Activated CD8-positive, alpha-beta T cell treated with anti-CD3 and anti-CD28 coated beads, Interleukin-2, amount 10 ng/mL, durations not matched to agents 7 days and 5 days (primary cell): ENCODE measurements at regions not wholly inside any gene's neighbourhood (a gene's known extent, or its start where the extent isn't known, plus 50 kb on each side); places are given as distances from the start of the nearest gene placed in this dataset.

ENCODE experiments used
- ATAC-seq: fragments of 150-1000 bp; cut with Tn5 transposase; one replicate; pipeline ENCODE4 v1.10.0; 2021; ENCODE audit warnings: moderate library complexity
- CTCF ChIA-PET: fragments of 350-600 bp; sonication (Branson Sonifier 250); formaldehyde crosslinking; loops from one replicate; lab custom pipeline; 2021; ENCODE audit warnings: antibody characterized with exemption; lab: Charles Lee
- POLR2A ChIA-PET: fragments of 350-600 bp; sonication (Branson Sonifier 250); formaldehyde crosslinking; loops from one replicate; lab custom pipeline; 2021; ENCODE audit warnings: antibody characterized with exemption; lab: Charles Lee
- DNase-seq: peaks from one replicate; pipeline ENCODE4 v3.0.0-alpha.2; 2020
- H3K27ac Mint-ChIP-seq: one replicate; pipeline ENCODE4 v1.8.0; 2021; ENCODE audit warnings: mild to moderate bottlenecking, mixed read lengths
- H3K27me3 Mint-ChIP-seq: one replicate; pipeline ENCODE4 v1.8.0; 2021; ENCODE audit warnings: low read depth, mixed read lengths
- H3K36me3 Mint-ChIP-seq: one replicate; pipeline ENCODE4 v1.8.0; 2021; ENCODE audit warnings: low read depth, mixed read lengths
- H3K4me1 Mint-ChIP-seq: one replicate; pipeline ENCODE4 v1.8.0; 2021; ENCODE audit warnings: low read depth, mixed read lengths
- H3K4me3 Mint-ChIP-seq: one replicate; pipeline ENCODE4 v1.8.0; 2021; ENCODE audit warnings: mild to moderate bottlenecking, mixed read lengths
- H3K9me3 Mint-ChIP-seq: one replicate; pipeline ENCODE4 v1.8.0; 2022; ENCODE audit warnings: mixed read lengths; ENCODE audit not compliant: insufficient read depth

DNA sequence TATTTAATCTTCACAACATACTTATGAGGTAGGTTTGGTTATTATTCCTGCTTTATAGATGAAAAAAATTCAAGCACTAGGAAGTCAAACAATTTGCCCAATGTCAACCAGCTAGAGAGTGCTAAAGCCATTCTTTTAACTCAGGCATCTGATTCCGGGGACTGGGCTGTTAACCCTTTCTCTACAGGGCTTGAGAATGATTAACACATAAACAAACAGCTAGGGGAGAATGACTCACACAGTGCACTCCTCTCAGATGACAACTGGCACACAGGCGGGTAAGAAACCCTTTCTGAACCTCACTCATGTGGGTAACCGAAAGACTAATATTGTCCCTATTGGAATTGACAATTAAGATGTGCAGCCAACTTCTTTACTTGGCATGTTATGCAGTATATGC lies 86.3 kb upstream of the FSHR start:
- Mint-ChIP-seq H3K27ac (no peak overlapping the region), H3K9me3 (no peaks in the 10 kb centered on the region), H3K27me3 (no peaks in the 10 kb centered on the region), H3K4me1 (no peaks in the 10 kb centered on the region), H3K36me3 (no peaks in the 10 kb centered on the region), H3K4me3 (no peak overlapping the region)
- ChIA-PET CTCF (no interaction called here), POLR2A (no interaction called here)
- no peak for DNase-seq
- ATAC-seq, result no peak

DNA sequence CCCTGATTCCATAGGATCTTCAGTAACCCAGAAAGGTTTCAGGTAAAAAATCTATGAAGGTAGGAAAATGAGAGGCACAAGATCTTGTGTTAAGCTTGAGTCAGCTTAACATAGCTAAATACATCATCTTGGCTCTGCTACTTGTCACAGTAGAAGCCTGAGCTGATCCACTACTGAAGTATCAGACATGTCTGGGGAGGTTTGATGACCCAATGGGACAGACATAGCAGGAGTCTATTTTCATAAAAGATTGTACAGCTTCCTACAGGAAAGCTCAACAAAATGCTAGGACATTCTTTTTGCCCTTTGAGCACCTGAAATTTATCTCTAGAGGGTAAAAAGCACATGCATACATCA lies 84.3 kb upstream of the FSHR start:
- CTCF ChIA-PET, result no interaction called here
- Mint-ChIP-seq H3K4me3 (no peak overlapping the region), H3K27ac (no peak overlapping the region), H3K36me3 (no peaks in the 10 kb centered on the region), H3K9me3 (no peaks in the 10 kb centered on the region), H3K27me3 (no peaks in the 10 kb centered on the region), H3K4me1 (no peaks in the 10 kb centered on the region)
- ATAC-seq, result no peak
- no peak for DNase-seq
- POLR2A ChIA-PET, result no interaction called here

DNA sequence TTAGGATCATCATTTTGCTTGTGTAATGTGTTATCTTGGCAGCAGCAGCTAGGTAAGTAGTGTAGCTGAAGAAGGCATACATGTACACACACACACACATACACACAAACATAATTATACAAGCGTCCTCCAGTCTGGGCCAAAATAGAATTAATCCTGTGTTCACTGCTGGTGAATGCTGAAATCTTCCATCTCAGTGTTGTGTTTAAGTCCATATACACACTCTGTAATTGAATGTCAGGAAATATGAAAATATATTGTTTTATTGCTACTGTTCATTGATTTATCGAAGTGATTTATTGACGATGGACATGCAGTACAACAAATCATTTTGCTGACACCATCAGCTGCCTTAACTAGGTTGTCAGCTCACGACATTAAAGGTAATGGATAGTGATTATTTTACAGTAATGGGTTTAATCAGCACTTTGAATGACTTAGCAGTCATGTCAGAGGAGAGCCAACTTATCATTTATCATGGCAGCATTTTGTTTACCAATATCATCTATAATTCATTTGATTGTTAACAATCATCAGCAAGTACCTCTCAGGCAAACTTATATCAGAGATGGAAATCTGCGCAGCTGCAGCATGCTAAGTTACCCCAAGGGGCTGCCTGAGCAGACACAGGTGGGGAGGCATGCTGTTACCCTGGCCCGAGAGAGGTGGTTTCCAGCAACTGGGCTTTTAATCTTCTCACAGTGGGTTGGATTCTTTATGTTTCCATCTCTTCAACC lies 83.7 kb upstream of the FSHR start:
- Mint-ChIP-seq H3K4me1 (no peaks in the 10 kb centered on the region), H3K27me3 (no peaks in the 10 kb centered on the region), H3K4me3 (no peak overlapping the region), H3K9me3 (no peaks in the 10 kb centered on the region), H3K36me3 (no peaks in the 10 kb centered on the region), H3K27ac (no peak overlapping the region)
- POLR2A ChIA-PET, result no interaction called here
- CTCF ChIA-PET, result no interaction called here
- ATAC-seq (no peak), DNase-seq (no peak)

DNA sequence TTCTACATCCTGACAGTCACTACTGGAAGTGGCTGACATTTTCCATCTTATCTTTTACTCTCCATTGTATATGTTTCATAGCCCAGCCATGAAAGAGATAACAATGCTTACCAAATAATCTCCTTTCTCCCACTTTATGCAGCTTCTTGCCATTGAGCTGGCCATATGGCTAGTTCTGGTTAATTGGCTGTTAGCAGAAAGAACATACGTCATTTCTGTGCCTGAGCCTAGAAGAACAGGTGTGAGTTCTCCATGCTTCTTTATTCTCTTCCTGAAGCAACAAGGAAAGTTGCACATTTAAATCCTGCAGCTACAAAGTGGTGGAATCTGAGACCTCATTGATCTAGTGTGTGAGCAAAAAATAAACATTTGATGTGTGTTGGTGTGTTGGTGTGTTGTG lies 82.0 kb upstream of the FSHR start:
- ATAC-seq (no peak), DNase-seq (no peak)
- no peak overlapping the region for H3K27ac Mint-ChIP-seq
- POLR2A ChIA-PET, result no interaction called here
- no peaks in the 10 kb centered on the region for H3K27me3 Mint-ChIP-seq
- H3K36me3 Mint-ChIP-seq, result no peaks in the 10 kb centered on the region
- no peaks in the 10 kb centered on the region for H3K4me1 Mint-ChIP-seq
- H3K9me3 Mint-ChIP-seq, result peaks cover 7% of the 10 kb centered on the region
- H3K4me3 Mint-ChIP-seq, result no peak overlapping the region
- CTCF ChIA-PET, result no interaction called here

DNA sequence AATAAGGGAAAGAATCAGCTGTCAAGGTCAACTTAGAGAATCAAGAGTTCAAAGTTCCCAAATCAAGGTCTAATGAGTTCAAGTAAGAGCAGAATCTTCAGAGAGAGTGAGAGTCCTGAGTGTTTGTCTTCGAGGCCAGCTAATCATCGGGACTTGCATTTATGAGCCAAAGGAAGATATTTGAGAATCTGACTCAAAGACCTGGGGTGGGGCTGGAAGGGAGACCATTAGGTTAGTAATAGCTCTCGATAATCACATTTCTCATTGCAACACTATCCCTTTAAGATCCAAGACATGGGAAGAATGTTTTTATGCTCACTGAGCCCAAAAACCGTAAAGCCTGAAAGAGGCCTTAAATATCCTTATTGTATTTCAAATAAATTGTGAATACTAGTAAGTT lies 72.0 kb upstream of the FSHR start:
- no peak for DNase-seq
- H3K27ac Mint-ChIP-seq, result no peak overlapping the region
- CTCF ChIA-PET, result no interaction called here
- no peaks in the 10 kb centered on the region for H3K27me3 Mint-ChIP-seq
- no peak overlapping the region for H3K4me3 Mint-ChIP-seq
- H3K36me3 Mint-ChIP-seq, result no peaks in the 10 kb centered on the region
- H3K4me1 Mint-ChIP-seq, result no peaks in the 10 kb centered on the region
- H3K9me3 Mint-ChIP-seq, result no peaks in the 10 kb centered on the region
- POLR2A ChIA-PET, result no interaction called here
- no peak for ATAC-seq

DNA sequence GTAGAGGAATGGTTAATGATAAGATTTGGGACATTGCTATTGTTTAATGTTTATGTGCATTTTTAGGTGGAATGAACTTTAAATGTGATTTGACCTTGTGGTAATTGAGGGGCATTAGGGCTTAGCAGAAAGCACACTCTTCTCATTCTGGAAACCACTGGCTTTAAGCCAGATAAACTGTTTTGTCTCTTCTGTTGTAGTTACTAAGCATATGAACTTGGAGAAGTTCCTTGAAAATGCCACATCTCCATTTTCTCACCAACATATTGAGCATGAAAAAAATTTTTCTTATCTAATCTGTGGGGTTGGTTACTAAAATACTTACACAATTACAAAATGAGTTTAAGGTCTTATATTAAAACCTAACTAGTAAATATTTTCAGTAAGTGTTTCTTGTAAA lies 70.8 kb upstream of the FSHR start:
- Mint-ChIP-seq H3K4me3 (no peak overlapping the region), H3K9me3 (no peaks in the 10 kb centered on the region), H3K27ac (no peak overlapping the region), H3K4me1 (no peaks in the 10 kb centered on the region), H3K27me3 (no peaks in the 10 kb centered on the region), H3K36me3 (no peaks in the 10 kb centered on the region)
- ChIA-PET POLR2A (no interaction called here), CTCF (no interaction called here)
- ATAC-seq (no peak), DNase-seq (no peak)

DNA sequence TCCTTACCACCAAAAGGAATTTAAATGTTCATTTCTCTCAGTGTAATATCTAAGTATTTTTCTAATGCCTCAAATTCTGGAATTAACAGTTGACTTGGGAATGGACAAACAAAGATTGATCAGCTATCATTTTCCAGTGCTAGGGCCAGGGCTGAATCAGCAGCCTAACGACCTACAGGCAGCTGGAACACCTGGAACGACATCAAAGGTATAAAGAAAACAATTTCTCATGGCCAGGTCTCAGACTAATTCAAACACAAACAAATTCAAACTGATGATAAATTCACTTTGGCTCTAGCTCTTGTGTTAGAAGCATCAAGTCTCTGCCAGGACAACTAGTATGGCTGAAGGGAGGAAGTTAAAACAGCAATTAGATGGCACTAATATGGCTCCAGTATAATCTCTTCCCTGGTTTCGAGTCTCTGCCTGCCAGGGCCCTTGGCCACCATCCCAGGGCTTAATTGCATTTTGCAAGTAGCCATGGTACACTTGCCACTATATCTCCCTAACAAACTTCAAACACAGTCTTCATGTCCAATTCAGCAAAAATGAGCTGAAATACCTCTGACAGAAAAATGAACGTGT lies 70.2 kb upstream of the FSHR start:
- Mint-ChIP-seq H3K4me1 (no peaks in the 10 kb centered on the region), H3K27me3 (no peaks in the 10 kb centered on the region), H3K9me3 (no peaks in the 10 kb centered on the region), H3K36me3 (no peaks in the 10 kb centered on the region), H3K4me3 (no peak overlapping the region), H3K27ac (no peak overlapping the region)
- ChIA-PET POLR2A (no interaction called here), CTCF (no interaction called here)
- DNase-seq (no peak), ATAC-seq (no peak)

DNA sequence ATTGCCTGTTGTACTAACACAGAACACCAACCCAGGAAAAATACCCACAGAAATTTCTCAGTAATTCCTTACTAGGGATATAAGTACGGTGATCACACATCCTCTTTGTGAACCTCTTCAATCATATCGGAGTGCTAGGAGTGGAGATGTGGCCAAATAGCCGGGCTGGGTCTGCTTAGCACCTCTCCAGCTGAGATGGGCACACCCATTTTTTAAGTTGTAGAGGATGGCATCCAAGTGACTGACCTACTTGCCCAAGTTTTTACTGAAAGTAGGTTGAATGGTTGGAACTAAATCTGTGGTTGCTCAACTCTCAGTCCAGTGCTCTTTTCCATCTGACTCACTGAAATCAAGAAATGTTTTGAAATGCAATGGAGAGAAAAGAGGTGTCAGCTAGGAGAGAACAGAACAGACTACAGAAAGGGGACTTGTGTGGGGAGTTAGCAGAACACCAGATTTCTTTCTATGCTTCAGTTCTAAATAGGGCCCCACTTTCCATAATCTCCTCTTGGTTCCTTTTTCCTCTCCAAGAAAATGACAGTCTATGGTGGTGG lies 68.7 kb upstream of the FSHR start:
- Mint-ChIP-seq H3K4me1 (no peaks in the 10 kb centered on the region), H3K9me3 (no peaks in the 10 kb centered on the region), H3K27ac (no peak overlapping the region), H3K36me3 (no peaks in the 10 kb centered on the region), H3K27me3 (no peaks in the 10 kb centered on the region), H3K4me3 (no peak overlapping the region)
- DNase-seq, result no peak
- POLR2A ChIA-PET, result no interaction called here
- no peak for ATAC-seq
- CTCF ChIA-PET, result no interaction called here

DNA sequence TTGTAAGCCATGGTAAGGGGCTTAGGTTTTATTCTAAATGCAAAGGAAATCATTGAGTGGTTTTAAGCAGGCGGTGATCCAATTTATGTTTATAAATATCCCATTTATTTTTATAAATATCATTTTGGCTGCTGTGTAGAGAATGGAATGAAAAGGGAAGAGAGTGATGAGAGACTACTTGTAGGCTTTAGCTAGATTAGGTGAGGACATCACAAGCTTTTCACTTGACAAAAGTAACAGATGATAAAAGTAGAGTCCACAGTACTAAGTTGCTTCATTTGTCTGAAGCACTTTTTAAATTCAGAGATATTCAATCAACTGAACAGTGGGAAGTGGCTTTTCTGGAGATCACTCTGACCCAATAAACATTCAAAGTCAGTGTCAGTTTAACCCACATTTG lies 65.4 kb upstream of the FSHR start:
- Mint-ChIP-seq H3K9me3 (peaks cover 7% of the 10 kb centered on the region), H3K4me1 (no peaks in the 10 kb centered on the region), H3K27me3 (no peaks in the 10 kb centered on the region), H3K36me3 (no peaks in the 10 kb centered on the region), H3K27ac (no peak overlapping the region), H3K4me3 (no peak overlapping the region)
- ChIA-PET CTCF (no interaction called here), POLR2A (no interaction called here)
- ATAC-seq, result no peak
- no peak for DNase-seq

DNA sequence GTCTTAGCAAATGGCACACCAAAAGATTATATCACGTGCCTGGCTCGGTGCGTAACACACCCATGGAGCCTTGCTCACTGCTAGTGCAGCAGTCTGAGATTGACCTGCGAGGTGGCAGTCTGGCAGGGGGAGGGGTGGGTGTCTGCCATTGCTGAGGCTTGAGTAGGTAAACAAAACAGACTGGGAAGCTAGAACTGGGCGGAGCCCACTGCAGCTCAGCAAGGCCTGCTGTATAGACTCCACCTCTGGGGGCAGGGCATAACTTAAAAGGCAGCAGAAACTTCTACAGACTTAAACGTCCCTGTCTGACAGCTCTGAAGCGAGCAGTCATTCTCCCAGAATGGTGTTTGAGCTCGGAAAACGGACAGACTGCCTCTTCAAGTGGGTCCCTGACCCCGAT lies 55.9 kb upstream of the FSHR start:
- ATAC-seq, result no peak
- no peak overlapping the region for H3K4me3 Mint-ChIP-seq
- H3K27me3 Mint-ChIP-seq, result no peaks in the 10 kb centered on the region
- no peak overlapping the region for H3K27ac Mint-ChIP-seq
- DNase-seq, result no peak
- ChIA-PET CTCF (no interaction called here), POLR2A (no interaction called here)
- H3K9me3 Mint-ChIP-seq, result no peaks in the 10 kb centered on the region
- no peaks in the 10 kb centered on the region for H3K36me3 Mint-ChIP-seq
- no peaks in the 10 kb centered on the region for H3K4me1 Mint-ChIP-seq

DNA sequence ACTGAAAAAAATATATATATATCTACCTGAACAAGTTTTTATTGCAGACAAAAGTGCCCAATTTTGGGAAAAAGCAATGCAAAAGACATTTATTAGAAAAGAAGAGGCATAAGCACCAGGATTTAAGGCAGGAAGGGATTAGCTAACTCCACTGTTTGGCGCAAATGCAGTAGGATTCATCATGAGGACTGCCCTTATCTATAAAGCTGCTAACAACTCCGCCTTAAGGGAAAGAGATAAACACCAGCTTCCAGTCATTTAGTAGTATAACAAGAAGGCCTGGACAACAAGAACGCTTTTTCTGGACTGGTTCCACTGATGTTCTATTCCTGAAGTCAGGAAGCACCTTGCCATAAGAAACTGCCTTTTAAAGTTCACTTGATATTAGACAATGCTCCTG lies 52.9 kb upstream of the FSHR start:
- Mint-ChIP-seq H3K4me1 (no peaks in the 10 kb centered on the region), H3K27me3 (no peaks in the 10 kb centered on the region), H3K4me3 (no peak overlapping the region), H3K9me3 (no peaks in the 10 kb centered on the region), H3K36me3 (no peaks in the 10 kb centered on the region), H3K27ac (no peak overlapping the region)
- no peak for DNase-seq
- CTCF ChIA-PET, result no interaction called here
- POLR2A ChIA-PET, result no interaction called here
- ATAC-seq, result no peak
